Tongue (tissue), 1 donor: ENCODE measurements at regions not wholly inside any gene's neighbourhood (a gene's known extent, or its start where the extent isn't known, plus 50 kb on each side); places are given as distances from the start of the nearest gene placed in this dataset.

Experiments
- DNase-seq: peaks from one replicate; pipeline ENCODE4 v3.0.0-alpha.2; 2015

DNA sequence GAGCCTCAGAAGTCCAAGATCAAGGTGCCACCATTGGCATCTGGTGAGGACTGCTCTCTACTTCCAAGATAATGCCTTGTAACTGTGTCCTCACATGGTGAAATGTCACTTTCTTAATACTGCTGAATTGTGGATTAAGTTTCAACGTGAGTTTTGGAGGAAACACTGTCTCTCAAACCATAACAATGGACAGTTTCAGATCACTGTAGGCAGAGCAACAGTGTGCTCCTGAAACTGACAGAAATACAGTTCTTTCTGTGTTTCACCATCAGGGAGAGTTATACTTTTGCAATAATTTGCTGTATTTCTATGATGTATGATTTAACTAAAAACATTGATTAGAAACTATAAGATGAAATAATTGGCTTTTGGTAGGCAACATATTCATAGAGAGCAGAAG, 1780.5 kb upstream of the CDH6 start:
- DNase-seq: no peak

DNA sequence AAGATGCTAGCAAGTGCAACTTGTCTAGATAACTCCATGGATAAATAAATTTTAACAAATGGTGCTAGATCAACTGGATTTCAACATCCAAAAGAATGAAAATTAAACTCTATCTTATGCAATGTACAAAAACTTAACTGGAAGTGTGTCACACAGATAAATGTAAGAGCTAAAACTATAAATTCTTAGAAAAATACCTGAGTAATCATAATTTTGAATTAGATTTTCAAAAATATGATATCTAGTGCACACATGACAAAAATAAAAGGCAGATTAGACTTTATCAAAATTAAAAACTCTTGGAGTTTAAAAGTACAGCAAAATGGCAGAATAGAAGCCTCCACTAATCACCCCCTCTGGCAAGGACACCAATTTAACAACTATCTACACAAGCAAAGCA, 1791.2 kb upstream of the CDH6 start:
- DNase-seq: no peak

GRCh38 chr5:29389993-29390392, 1803.5 kb upstream of the CDH6 start:
- no peak for DNase-seq

DNA sequence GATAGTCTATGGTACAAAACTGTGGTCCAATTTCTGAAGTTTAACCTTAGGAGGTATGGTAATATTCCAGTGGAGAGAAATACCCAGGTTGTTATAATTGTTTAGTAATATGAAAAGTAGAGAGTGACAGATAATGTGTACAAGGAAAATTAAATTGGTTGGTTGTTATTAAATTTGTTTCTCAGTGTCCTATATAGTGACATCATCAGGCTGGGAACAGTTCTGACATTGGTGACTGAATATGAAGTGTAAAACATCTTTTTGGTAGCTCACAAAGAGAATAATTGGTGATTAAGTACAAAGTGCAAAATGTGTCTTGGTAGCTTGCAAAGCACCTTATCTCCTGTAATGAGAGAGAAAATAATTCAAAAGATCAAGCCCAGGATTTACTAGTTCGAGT, 1806.1 kb upstream of the CDH6 start:
- DNase-seq: no peak

GRCh38 chr5:29382780-29383179, 1810.7 kb upstream of the CDH6 start:
- DNase-seq: no peak

- DNase-seq: no peak
These were observed 1813.5 kb upstream of the CDH6 start for GRCh38 chr5:29380029-29380428.

GRCh38 chr5:29379619-29380018, 1813.9 kb upstream of the CDH6 start:
- DNase-seq: no peak

DNA sequence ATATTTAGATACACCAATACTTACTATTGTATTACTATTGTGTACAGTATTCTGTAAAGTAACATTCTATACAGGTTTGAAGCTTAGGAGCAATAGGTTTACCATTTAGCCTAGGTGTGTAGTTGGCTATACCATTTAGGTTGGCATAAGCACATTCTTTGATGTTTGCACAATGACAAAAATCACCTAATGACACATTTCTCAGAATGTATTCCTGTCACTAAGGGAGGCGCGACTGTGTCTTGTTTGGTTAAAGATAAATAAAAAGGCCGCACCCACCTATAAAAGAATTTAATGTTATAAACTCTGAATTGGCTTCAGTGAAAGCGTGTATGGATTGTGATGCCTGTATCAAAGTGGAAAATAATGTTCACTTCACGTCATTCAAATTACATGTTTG, 1815.4 kb upstream of the CDH6 start:
- DNase-seq: no peak

GRCh38 chr5:29370248-29370647, 1823.2 kb upstream of the CDH6 start:
- DNase-seq: no peak

DNA sequence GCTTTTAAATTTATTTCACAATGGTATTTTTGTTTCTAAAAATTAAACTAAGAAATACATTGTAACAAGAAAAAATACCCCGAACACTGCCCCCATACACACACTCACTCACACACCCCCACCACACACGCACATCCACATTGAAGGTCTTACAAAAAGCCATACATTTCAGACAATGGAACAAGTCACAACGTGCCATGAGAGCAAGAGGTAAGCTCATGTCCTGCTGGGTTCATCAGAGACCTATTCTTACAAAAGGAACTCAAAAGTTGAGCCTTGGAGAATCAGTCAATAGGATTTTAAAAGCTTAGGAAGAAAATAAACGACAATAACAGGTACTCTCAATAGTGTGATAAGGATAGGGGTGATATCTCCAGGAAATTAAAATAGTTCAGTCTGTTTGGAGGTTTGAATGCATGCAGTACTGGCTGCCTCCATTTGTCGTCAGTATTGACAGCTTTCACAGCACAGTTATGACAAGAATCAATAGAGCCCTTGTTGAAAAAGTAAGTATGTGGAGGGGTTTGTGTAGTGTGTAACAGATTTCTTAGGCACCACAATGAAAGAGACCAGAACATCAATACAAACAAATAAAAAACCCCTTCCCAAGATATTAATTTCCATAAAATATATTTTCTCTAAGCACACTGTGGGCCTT, 1826.2 kb upstream of the CDH6 start:
- no peak for DNase-seq

GRCh38 chr5:29351170-29351569, 1842.3 kb upstream of the CDH6 start:
- DNase-seq: no peak

- DNase-seq: no peak
These were observed 1856.5 kb upstream of the CDH6 start for GRCh38 chr5:29337030-29337429.

DNA sequence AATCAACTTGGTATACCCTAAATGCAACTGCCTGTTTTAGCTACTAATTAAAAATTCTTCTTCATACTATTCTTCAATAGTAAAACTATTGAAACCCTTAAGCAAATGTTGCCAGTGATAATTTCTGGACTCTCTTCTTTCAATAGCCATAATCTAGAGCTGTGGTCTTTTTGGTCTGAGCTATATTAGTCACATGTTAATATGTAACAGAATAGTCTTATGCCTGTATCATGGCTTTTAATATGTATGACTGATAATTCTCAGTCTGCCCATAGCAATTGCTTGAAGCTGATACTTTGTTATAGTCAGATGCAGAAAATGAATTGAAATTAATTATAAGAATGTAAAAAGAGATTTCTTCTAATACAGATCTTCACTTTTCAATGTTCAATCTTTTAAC, 1871.9 kb upstream of the CDH6 start:
- DNase-seq: no peak

GRCh38 chr5:29309359-29309758, 1884.1 kb upstream of the CDH6 start:
- no peak for DNase-seq

GRCh38 chr5:29307478-29307877, 1886.0 kb upstream of the CDH6 start:
- DNase-seq: no peak

- DNase-seq: no peak
These were observed 1888.9 kb upstream of the CDH6 start for GRCh38 chr5:29304545-29304944.

DNA sequence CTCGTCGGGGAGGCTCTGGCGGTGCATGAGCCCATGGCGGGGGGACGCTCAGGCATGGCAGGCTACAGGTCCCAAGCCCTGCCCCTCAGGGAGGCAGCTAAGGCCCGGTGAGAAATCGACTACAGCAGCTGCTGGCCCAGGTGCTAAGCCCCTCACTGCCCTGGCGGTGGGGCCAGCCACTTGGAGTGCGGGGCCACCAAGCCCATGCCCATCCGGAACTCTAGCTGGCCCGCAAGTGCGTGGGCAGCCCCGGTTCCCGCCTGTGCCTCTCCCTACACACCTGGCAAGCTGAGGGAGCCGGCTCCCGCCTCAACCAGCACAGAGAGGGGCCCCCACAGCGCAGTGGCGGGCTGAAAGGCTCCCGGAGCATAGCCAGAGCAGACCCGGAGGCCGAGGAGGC, 1896.9 kb upstream of the CDH6 start:
- DNase-seq: no peak

- no peak for DNase-seq
These were observed 1915.8 kb upstream of the CDH6 start for GRCh38 chr5:29277642-29278041.

- DNase-seq: no peak
These were observed 1917.1 kb upstream of the CDH6 start for GRCh38 chr5:29276371-29276770.

DNA sequence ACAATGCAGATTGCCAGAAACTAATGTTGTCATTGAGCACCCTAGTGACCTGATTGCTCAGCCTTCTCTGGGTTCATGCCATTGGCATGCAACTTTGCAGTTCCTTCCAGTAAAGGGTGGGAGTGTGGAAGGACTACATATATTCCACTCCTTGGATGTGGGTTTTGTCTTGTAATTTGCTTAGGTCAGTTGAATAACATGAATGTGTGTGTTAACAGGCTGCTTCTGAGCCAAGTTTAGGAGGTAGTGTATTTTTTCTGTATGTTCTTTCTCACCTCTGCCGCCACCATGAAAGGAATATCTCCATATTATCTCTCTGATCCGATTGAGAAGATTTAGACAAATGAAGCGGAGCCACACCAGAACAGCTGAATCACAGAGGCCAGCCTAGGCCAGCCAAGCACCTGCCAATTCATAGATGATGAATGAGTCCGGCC, 1929.6 kb upstream of the CDH6 start:
- DNase-seq: peak; percentile 7

DNA sequence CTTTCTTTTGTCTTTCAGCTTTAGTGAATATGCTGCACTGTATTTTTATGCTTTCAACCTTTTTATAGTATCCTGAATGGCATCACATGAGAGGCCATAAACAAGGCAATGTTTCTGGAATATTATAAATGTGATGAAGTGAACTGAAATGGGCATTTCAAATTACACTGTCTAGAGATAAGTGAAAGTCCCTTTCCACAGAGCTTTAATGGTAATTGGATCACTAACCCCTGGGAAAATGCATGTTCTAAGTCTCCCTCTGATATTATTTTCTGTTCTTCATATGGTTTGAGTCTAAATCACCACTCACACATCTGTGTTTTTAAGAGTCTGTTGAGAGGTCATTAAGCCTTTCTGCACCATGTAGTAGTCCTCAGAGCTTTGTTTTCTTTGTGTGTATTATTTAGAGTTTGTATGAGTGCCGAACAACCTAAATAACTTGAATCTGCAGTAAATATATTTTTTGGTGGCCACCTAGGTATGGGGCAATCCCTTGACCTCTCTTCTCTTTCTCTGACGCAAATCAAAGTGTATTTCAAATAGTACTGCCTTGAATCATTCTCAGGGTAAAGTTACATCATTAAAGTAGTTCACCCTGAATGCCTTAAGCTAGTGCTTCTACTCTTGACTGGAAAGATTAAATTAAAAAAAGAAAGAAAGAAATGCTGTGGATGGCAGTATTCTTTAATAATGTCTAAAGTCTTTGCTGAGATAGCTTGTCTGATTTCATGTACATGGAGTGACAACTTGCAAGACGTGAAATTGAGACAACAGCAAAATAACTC, 1931.0 kb upstream of the CDH6 start:
- DNase-seq: no peak

DNA sequence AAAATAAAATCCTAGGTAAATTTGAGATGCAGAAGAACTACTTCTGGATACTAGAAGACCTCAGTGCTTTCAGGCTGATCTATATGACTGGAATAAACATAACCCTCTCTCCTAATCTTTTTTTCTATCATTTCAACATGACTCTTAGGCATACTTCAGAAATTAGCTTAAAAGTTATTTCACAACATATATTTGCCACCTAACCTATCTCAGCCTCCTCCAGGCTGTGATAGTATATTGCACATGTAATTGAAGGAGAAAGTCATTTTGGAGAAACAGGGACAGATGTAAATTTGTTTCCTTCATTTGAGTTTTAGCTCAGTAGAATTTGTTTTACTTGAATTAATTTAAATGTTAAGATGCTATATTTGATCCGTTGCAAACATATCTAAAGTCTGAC, 1932.3 kb upstream of the CDH6 start:
- no peak for DNase-seq

GRCh38 chr5:29252390-29252789, 1941.1 kb upstream of the CDH6 start:
- DNase-seq: no peak

DNA sequence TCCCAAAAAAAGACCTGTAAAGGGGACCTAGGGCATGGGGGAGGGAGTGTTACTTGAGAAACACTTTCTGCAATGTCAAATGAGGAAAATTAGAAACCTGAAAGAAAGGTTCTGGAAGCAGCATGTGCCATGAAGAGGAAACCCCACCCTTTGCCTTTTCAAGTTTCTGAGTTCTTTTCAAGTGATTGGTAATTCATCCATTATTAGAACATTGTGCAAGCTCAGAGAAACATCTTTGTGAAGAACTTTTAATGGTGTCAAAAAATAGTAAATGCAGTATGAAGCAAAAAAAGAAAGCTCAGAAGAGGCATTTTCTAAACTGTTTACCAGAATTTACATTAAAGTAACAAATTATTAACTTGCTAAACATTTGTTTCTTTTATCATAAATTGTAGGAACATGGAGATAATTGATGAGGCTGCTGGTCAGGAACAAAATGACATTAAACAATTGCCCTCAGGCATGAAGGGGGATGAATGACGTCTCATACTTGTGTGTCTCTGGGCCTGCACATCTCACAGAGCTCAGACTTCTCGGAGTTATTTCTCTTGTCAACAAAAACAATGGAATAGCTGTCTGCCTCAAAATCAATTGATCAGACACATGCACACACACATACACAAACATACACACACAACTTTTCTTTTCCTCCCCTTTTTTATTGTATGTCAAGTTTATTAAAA, 1946.0 kb upstream of the CDH6 start:
- DNase-seq: no peak
